H1 (cell line): ENCODE measurements at regions not wholly inside any gene's neighbourhood (a gene's known extent, or its start where the extent isn't known, plus 50 kb on each side); places are given as distances from the start of the nearest gene placed in this dataset.

ENCODE experiments used
- CTCF ChIA-PET: fragments of 300-600 bp; sonication (Branson Sonifier 250); formaldehyde crosslinking; loops from one replicate; lab custom pipeline; 2021; ENCODE audit not compliant: partially characterized antibody; lab: Charles Lee
- POLR2A ChIA-PET: fragments of 300-600 bp; sonication (Branson Sonifier 250); formaldehyde crosslinking; loops from one replicate; lab custom pipeline; 2021; ENCODE audit warnings: inconsistent platforms; ENCODE audit not compliant: partially characterized antibody; lab: Charles Lee
- DNase-seq, 2 experiments: peaks; one replicate each; pipeline versions ENCODE4 v3.0.0 to v3.0.0-alpha.2; 2010 to 2022; ENCODE audit warnings: low spot score in 2 of 2, low read depth in 1 of 2, mixed read lengths in 1 of 2
- FAIRE-seq: peaks from 2 replicates; lab custom pipeline; 2011; peaks lifted over from hg19 to GRCh38; lab: Jason Lieb, UNC
- H2AFZ ChIP-seq: 2 replicates; pipeline ENCODE4 v1.8.1; 2012; ENCODE audit warnings: low read length, inconsistent platforms
- H2AK5ac ChIP-seq: 2 replicates; pipeline ENCODE4 v1.6.1; 2013; ENCODE audit warnings: low read depth, low read length
- H2BK120ac ChIP-seq: replicated peaks from 2 replicates; pipeline ENCODE3; 2013; ENCODE audit warnings: low read depth, low read length, inconsistent platforms
- H2BK12ac ChIP-seq: 2 replicates; pipeline ENCODE4 v1.6.1; 2013; ENCODE audit warnings: low read depth, low read length
- H2BK15ac ChIP-seq: 2 replicates; pipeline ENCODE4 v1.6.1; 2013; ENCODE audit warnings: low read length
- H2BK20ac ChIP-seq: 2 replicates; pipeline ENCODE4 v1.6.1; 2013; ENCODE audit warnings: low read length
- H2BK5ac ChIP-seq: 2 replicates; pipeline ENCODE4 v1.6.1; 2013; ENCODE audit warnings: low read depth, low read length
- H3K14ac ChIP-seq: 2 replicates; pipeline ENCODE4 v1.6.1; 2013; ENCODE audit warnings: inconsistent platforms; ENCODE audit not compliant: insufficient read length
- H3K18ac ChIP-seq: 2 replicates; pipeline ENCODE4 v1.6.1; 2013; ENCODE audit warnings: low read length; ENCODE audit errors: extremely low read depth
- H3K23ac ChIP-seq: 2 replicates; pipeline ENCODE4 v1.6.1; 2013; ENCODE audit warnings: inconsistent platforms; ENCODE audit not compliant: insufficient read length
- H3K23me2 ChIP-seq: 2 replicates; pipeline ENCODE4 v1.6.1; 2013; ENCODE audit warnings: low read depth, low read length
- H3K27ac ChIP-seq: 2 replicates; pipeline ENCODE4 v1.6.1; 2011; ENCODE audit warnings: low read depth, low read length, inconsistent platforms
- H3K27me3 ChIP-seq, 4 experiments: replicated peaks in 1 of 4; 1 replicate in 1 of 4; 2 replicates in 3 of 4; pipeline versions ENCODE4 v1.6.1 to v1.8.1; 2011 to 2013; ENCODE audit warnings: low read length in 3 of 4, mild to moderate bottlenecking in 3 of 4, inconsistent platforms in 2 of 4, mixed read lengths in 2 of 4, moderate library complexity in 1 of 4; ENCODE audit not compliant: control insufficient read depth in 3 of 4, insufficient read depth in 3 of 4; ENCODE audit errors: extremely low read depth in 1 of 4
- H3K36me3 ChIP-seq, 4 experiments: 2 replicates each; pipeline versions ENCODE4 v1.6.1 to v1.8.1; 2011 to 2013; ENCODE audit warnings: mild to moderate bottlenecking in 4 of 4, low read length in 3 of 4, moderate library complexity in 2 of 4, control low read depth in 1 of 4, inconsistent platforms in 1 of 4; ENCODE audit not compliant: insufficient read depth in 4 of 4, control insufficient read depth in 2 of 4
- H3K4ac ChIP-seq: replicated peaks from 2 replicates; pipeline ENCODE3; 2013; ENCODE audit warnings: low read length, low read depth, mixed read lengths, inconsistent platforms; ENCODE audit not compliant: insufficient read length
- H3K4me1 ChIP-seq, 4 experiments: replicated peaks in 1 of 4; 1 replicate in 1 of 4; 2 replicates in 3 of 4; pipeline versions ENCODE4 v1.6.1 to v1.8.1; 2011 to 2013; ENCODE audit warnings: low read length in 3 of 4, inconsistent platforms in 2 of 4, mixed read lengths in 1 of 4; ENCODE audit not compliant: insufficient read depth in 4 of 4, control insufficient read depth in 3 of 4
- H3K4me2 ChIP-seq, 2 experiments: 2 replicates each; pipeline versions ENCODE4 v1.6.1 to v1.8.1; 2011 to 2013; ENCODE audit warnings: low read depth in 2 of 2, low read length in 2 of 2, control low read depth in 1 of 2, inconsistent platforms in 1 of 2, mild to moderate bottlenecking in 1 of 2; ENCODE audit not compliant: insufficient read depth in 1 of 2
- H3K4me3 ChIP-seq, 4 experiments: fragments of 200-600, 300-600 bp in 1 of 4; sonication (generic), shearing (Covaris generic), sonication (Bioruptor Twin) in 1 of 4; 2 replicates each; pipeline versions ENCODE4 v1.5.1 to v1.8.1; 2011 to 2016; ENCODE audit warnings: low read length in 4 of 4, low read depth in 3 of 4, control low read depth in 2 of 4, inconsistent platforms in 2 of 4, mild to moderate bottlenecking in 2 of 4, mixed read lengths in 1 of 4, moderate library complexity in 1 of 4; ENCODE audit not compliant: insufficient read depth in 2 of 4; ENCODE audit errors: extremely low read depth in 1 of 4
- H3K56ac ChIP-seq: replicated peaks from 2 replicates; pipeline ENCODE3; 2013; ENCODE audit warnings: low read depth, mild to moderate bottlenecking, mixed read lengths, low read length, inconsistent platforms; ENCODE audit not compliant: insufficient read length
- H3K79me1 ChIP-seq: 2 replicates; pipeline ENCODE4 v1.6.1; 2013; ENCODE audit warnings: low read depth, low read length, control low read depth
- H3K79me2 ChIP-seq, 2 experiments: 2 replicates each; pipeline versions ENCODE4 v1.6.1 to v1.8.1; 2012 to 2013; ENCODE audit warnings: low read length in 2 of 2, mild to moderate bottlenecking in 2 of 2, inconsistent platforms in 1 of 2; ENCODE audit not compliant: insufficient read depth in 2 of 2, control insufficient read depth in 1 of 2
- H3K9ac ChIP-seq, 4 experiments: replicated peaks in 1 of 4; 1 replicate in 1 of 4; 2 replicates in 3 of 4; pipeline versions ENCODE4 v1.6.1 to v1.8.1; 2011 to 2013; ENCODE audit warnings: low read depth in 3 of 4, low read length in 3 of 4, control low read depth in 2 of 4, mild to moderate bottlenecking in 2 of 4, moderate library complexity in 2 of 4, inconsistent platforms in 1 of 4; ENCODE audit errors: extremely low read depth in 1 of 4
- H3K9me3 ChIP-seq, 2 experiments: 2 replicates each; pipeline versions ENCODE4 v1.6.1 to v1.8.1; 2012 to 2013; ENCODE audit warnings: mild to moderate bottlenecking in 2 of 2, moderate library complexity in 2 of 2, control low read depth in 1 of 2, inconsistent platforms in 1 of 2, low read depth in 1 of 2, low read length in 1 of 2, mixed read lengths in 1 of 2; ENCODE audit not compliant: insufficient read depth in 2 of 2
- H4K20me1 ChIP-seq, 2 experiments: replicated peaks in 1 of 2; 2 replicates each; pipeline versions ENCODE3 to v1.8.1; 2011 to 2013; ENCODE audit warnings: inconsistent platforms in 2 of 2, low read length in 2 of 2, mild to moderate bottlenecking in 1 of 2; ENCODE audit not compliant: insufficient read depth in 2 of 2, control insufficient read depth in 1 of 2
- H4K5ac ChIP-seq: 2 replicates; pipeline ENCODE4 v1.6.1; 2013; ENCODE audit warnings: low read length, low read depth, mixed read lengths, inconsistent platforms; ENCODE audit not compliant: insufficient read length
- H4K8ac ChIP-seq: 2 replicates; pipeline ENCODE4 v1.8.0; 2013; ENCODE audit warnings: mild to moderate bottlenecking, moderate library complexity, low read length, inconsistent platforms; ENCODE audit not compliant: insufficient read depth; ENCODE audit errors: extremely low read depth
- H4K91ac ChIP-seq: replicated peaks from 2 replicates; pipeline ENCODE3; 2013; ENCODE audit warnings: low read length, mixed read lengths, inconsistent platforms; ENCODE audit not compliant: insufficient read length
- BCL11A ChIP-seq, 2 experiments: IDR thresholded peaks; one replicate each; pipeline ENCODE4 v1.6.1; 2011; ENCODE audit warnings: low read depth in 2 of 2, low read length in 2 of 2, mild to moderate bottlenecking in 2 of 2
- CREB1 ChIP-seq: IDR thresholded peaks from 2 replicates; pipeline ENCODE4 v1.6.1; 2012; ENCODE audit warnings: inconsistent platforms
- EZH2 ChIP-seq: fragments of 200-600 bp; sonication (generic); IDR thresholded peaks from 2 replicates; pipeline ENCODE4 v1.7.1; 2012; ENCODE audit warnings: low read depth, mild to moderate bottlenecking, moderate library complexity, low read length, inconsistent platforms; ENCODE audit not compliant: severe bottlenecking
- HDAC2 ChIP-seq, 2 experiments: fragments of 300-600 bp in 1 of 2; sonication (generic) in 1 of 2; IDR thresholded peaks; 2 replicates each; pipeline ENCODE4 v1.6.1; 2011 to 2012; ENCODE audit warnings: low read depth in 2 of 2, low read length in 2 of 2, mild to moderate bottlenecking in 2 of 2, moderate library complexity in 2 of 2, borderline replicate concordance in 1 of 2, inconsistent platforms in 1 of 2
- HDAC6 ChIP-seq: IDR thresholded peaks from one replicate; pipeline ENCODE4 v1.7.1; 2012; ENCODE audit warnings: low read depth, mild to moderate bottlenecking, inconsistent platforms, low read length, moderate library complexity
- KDM5A ChIP-seq: fragments of 200-600 bp; IDR thresholded peaks from 2 replicates; pipeline ENCODE4 v1.7.1; 2012; ENCODE audit warnings: mild to moderate bottlenecking, low read length, inconsistent platforms, mixed read lengths
- NRF1 ChIP-seq: IDR thresholded peaks from 2 replicates; pipeline ENCODE4 v1.6.1; 2011; ENCODE audit warnings: mild to moderate bottlenecking, low read depth, low read length, improper control_type of control experiment
- RAD21 ChIP-seq, 2 experiments: IDR thresholded peaks in 1 of 2; conservative IDR thresholded peaks in 1 of 2; 2 replicates each; pipeline ENCODE4 v1.6.1; 2011; ENCODE audit warnings: low read depth in 2 of 2, low read length in 2 of 2, improper control_type of control experiment in 1 of 2, inconsistent platforms in 1 of 2, mild to moderate bottlenecking in 1 of 2, moderate library complexity in 1 of 2
- SIRT6 ChIP-seq: IDR thresholded peaks from one replicate; pipeline ENCODE4 v1.7.1; 2012; ENCODE audit warnings: low read length, inconsistent platforms
- SRF ChIP-seq: IDR thresholded peaks from 2 replicates; pipeline ENCODE4 v1.6.1; 2011; ENCODE audit warnings: mild to moderate bottlenecking, low read depth, low read length, moderate library complexity
- TBP ChIP-seq: IDR thresholded peaks from 2 replicates; pipeline ENCODE4 v1.6.1; 2011; ENCODE audit warnings: low read depth, low read length, improper control_type of control experiment
- WGBS, 2 experiments: shearing (Covaris generic) in 1 of 2; methylation state at CpG; one replicate each; pipeline versions ENCODE4 v1.1.6 to v1.1.7; 2013 to 2015; ENCODE audit warnings: low lambda C conversion rate in 2 of 2, mixed read lengths in 2 of 2, inconsistent platforms in 1 of 2, low coverage in 1 of 2, missing lambda C conversion rate in 1 of 2; ENCODE audit not compliant: insufficient replicate concordance in 2 of 2, insufficient coverage in 1 of 2, insufficient read length in 1 of 2; ENCODE audit errors: extremely low coverage in 1 of 2, missing lambda C conversion rate in 1 of 2; 5-methylcytosine and 5-hydroxymethylcytosine counted together

DNA sequence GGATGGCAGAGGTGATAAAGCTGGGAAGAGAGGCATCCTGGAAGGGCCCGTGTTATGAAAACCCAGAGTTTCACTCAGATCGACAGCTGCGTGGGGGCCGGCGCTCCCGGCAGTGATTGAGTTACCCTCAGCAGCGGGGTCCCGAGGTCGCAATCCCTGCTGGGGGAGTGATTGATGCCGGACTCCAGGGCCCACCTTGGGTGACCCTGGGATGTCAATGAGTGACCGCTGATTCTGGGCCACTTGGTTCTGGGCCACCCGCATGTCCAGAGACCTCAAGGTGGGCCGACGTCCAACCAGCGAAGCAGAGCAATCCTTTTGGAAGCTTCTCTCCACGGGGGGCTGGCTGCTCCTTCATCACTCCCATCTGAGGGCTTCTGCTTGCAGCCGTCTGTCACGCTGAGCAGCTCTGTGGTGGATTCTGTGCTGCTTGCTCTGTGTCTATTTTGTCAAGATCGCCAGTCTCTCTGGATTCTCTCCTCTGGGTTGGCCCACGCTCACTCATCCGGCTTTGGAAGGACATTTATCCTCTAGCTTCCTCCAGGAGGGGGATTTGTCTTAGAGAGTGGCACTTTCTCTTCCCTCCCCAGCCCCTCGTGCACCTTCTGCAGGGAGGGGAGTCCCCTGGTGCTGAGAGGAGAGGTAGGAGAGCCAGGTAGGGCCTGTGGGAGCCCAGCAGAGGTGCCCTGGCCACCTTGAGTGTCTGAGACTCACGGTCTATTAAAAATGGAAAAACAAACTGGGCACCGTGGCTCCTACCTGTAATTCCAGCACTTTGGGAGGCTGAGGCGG lies 110.9 kb upstream of the C1orf174 start:
- Histone ChIP-seq H2AFZ (no peak overlapping the region), H2BK12ac (no peak overlapping the region), H3K4me1 (no peaks in the 10 kb centered on the region), H2BK120ac (no peak overlapping the region), H2BK5ac (no peak overlapping the region), H3K23ac (no peak overlapping the region), H2BK15ac (no peak overlapping the region), H3K27me3 (no peaks in the 10 kb centered on the region), H3K27ac (no peak overlapping the region), H2AK5ac (no peak overlapping the region), H3K14ac (no peak overlapping the region), H4K20me1 (no peaks in the 10 kb centered on the region), H3K9me3 (no peaks in the 10 kb centered on the region; a peak in 1 of 4 replicates), H3K4me3 (no peak overlapping the region), H4K91ac (no peak overlapping the region), H4K8ac (peak overlapping the region; percentile 23; the same call in 1 of the 2 replicates), H3K79me2 (no peaks in the 10 kb centered on the region), H3K4ac (no peak overlapping the region), H2BK20ac (no peak overlapping the region), H4K5ac (no peak overlapping the region), H3K9ac (no peak overlapping the region), H3K23me2 (0 out of 2 replicates have a peak, but pooled peaks cover 2% of the 10 kb centered on the region), H3K4me2 (no peak overlapping the region), H3K79me1 (no peaks in the 10 kb centered on the region), H3K36me3 (no peaks in the 10 kb centered on the region), H3K18ac (no peak overlapping the region), H3K56ac (no peak overlapping the region)
- DNase-seq (peak in 1 of 2 experiments; percentile 31), FAIRE-seq (no peak)
- CTCF ChIA-PET: interaction anchor here (0.6 to 1.1 kb wide), 2 partner anchors 224 to 624 kb away, joined by 3 read pairs; no protein-coding TSS in a partner anchor
- POLR2A ChIA-PET: no interaction called here
- 90% methylated on average over 25 of the region's 25 CpGs; no CpG with 5 or more reads in 1 of the 2 experiments for whole genome bisulfite sequencing, 2 experiments
- TF ChIP-seq NRF1: no peak
- TF ChIP-seq HDAC6: no peak
- no peak for TF ChIP-seq SRF
- TF ChIP-seq HDAC2 (IDR thresholded peaks at IDR 0.05; ENCODE audit: borderline replicate concordance in 1 of 2, low read depth in 2 of 2, low read length in 2 of 2): no peak
- no peak for TF ChIP-seq TBP
- no peak for TF ChIP-seq EZH2
- TF ChIP-seq KDM5A: no peak
- no peak for TF ChIP-seq CREB1
- no peak for TF ChIP-seq SIRT6
- TF ChIP-seq RAD21 (IDR thresholded peaks at IDR 0.05 in 1 of 2, conservative IDR thresholded peaks at IDR 0.05 in 1 of 2; ENCODE audit: low read depth in 2 of 2, low read length in 2 of 2): no peak
- TF ChIP-seq BCL11A (IDR thresholded peaks at IDR 0.05; ENCODE audit: low read depth in 2 of 2, low read length in 2 of 2): no peak
